CD4-positive, alpha-beta T cell (primary cell): ENCODE measurements at regions not wholly inside any gene's neighbourhood (a gene's known extent, or its start where the extent isn't known, plus 50 kb on each side); places are given as distances from the start of the nearest gene placed in this dataset.
"Not testable (repeated sequence)": the region's sequence is repeated elsewhere in the genome, so short reads cannot be mapped to it uniquely, and the experiment has no call there.

ENCODE experiments used
- ATAC-seq: fragments of 200-7000 bp; cut with Tn5 transposase; one replicate; pipeline ENCODE4 v1.10.0; 2022; ENCODE audit warnings: mild to moderate bottlenecking; ENCODE audit not compliant: poor library complexity
- CTCF ChIA-PET: fragments of 350-600 bp; sonication (Branson Sonifier 250); formaldehyde crosslinking; loops from one replicate; lab custom pipeline; 2021; ENCODE audit warnings: antibody characterized with exemption, inconsistent platforms; lab: Charles Lee
- POLR2A ChIA-PET: fragments of 350-600 bp; sonication (Branson Sonifier 250); formaldehyde crosslinking; loops from one replicate; lab custom pipeline; 2021; ENCODE audit warnings: antibody characterized with exemption, inconsistent platforms; lab: Charles Lee
- DNase-seq, 14 experiments: peaks; one replicate each; pipeline ENCODE4 v3.0.0-alpha.2; 2013 to 2020; ENCODE audit warnings: mixed read lengths in 2 of 14
- H3K27ac ChIP-seq, 2 donors: one replicate each; pipeline versions ENCODE4 v1.5.1 to v1.7.0; 2013; ENCODE audit warnings: low read length in 2 of 2, low read depth in 1 of 2, mild to moderate bottlenecking in 1 of 2
- H3K27me3 ChIP-seq, 2 experiments: 1 replicate in 1 of 2; 2 replicates in 1 of 2; pipeline versions ENCODE4 v1.6.1 to v1.7.0; 2013; ENCODE audit warnings: low read length in 2 of 2, control low read depth in 1 of 2, mild to moderate bottlenecking in 1 of 2, moderate library complexity in 1 of 2; ENCODE audit not compliant: insufficient read depth in 2 of 2, control insufficient read depth in 1 of 2
- H3K36me3 ChIP-seq: one replicate; pipeline ENCODE4 v1.6.1; 2013; ENCODE audit warnings: low read length, control low read depth; ENCODE audit not compliant: insufficient read depth
- H3K4me1 ChIP-seq: one replicate; pipeline ENCODE4 v1.6.1; 2013; ENCODE audit warnings: low read length, control low read depth; ENCODE audit not compliant: insufficient read depth
- H3K4me3 ChIP-seq: one replicate; pipeline ENCODE4 v1.5.1; 2013; ENCODE audit warnings: mild to moderate bottlenecking, low read length, moderate library complexity
- H3K9me3 ChIP-seq, 2 experiments: 1 replicate in 1 of 2; 2 replicates in 1 of 2; pipeline versions ENCODE4 v1.6.1 to v1.7.0; 2013; ENCODE audit warnings: low read length in 2 of 2, mild to moderate bottlenecking in 2 of 2, control low read depth in 1 of 2, moderate library complexity in 1 of 2; ENCODE audit not compliant: control insufficient read depth in 1 of 2, insufficient read depth in 1 of 2
- H3K27ac Mint-ChIP-seq: one replicate; pipeline ENCODE4 v1.8.0; 2020; ENCODE audit warnings: mixed read lengths
- H3K27me3 Mint-ChIP-seq: one replicate; pipeline ENCODE4 v1.8.0; 2021; ENCODE audit warnings: mixed read lengths
- H3K36me3 Mint-ChIP-seq: one replicate; pipeline ENCODE4 v1.8.0; 2021; ENCODE audit warnings: low read depth, mixed read lengths
- H3K4me1 Mint-ChIP-seq: one replicate; pipeline ENCODE4 v1.8.0; 2021; ENCODE audit warnings: low read depth, mixed read lengths
- H3K4me3 Mint-ChIP-seq: one replicate; pipeline ENCODE4 v1.8.0; 2020; ENCODE audit warnings: mild to moderate bottlenecking, mixed read lengths
- H3K9me3 Mint-ChIP-seq: one replicate; pipeline ENCODE4 v1.8.0; 2020; ENCODE audit warnings: mixed read lengths
- CTCF ChIP-seq: fragments of 200-600 bp; IDR thresholded peaks from one replicate; pipeline ENCODE4 v1.8.0; 2022; ENCODE audit warnings: antibody characterized with exemption, mild to moderate bottlenecking
- intact Hi-C, 2 experiments: fragments of 100-400 bp; cut with DNase I in 1 of 2; cut with micrococcal nuclease in 1 of 2; formaldehyde crosslinking; loops; one replicate each; pipeline versions ENCODE4 v1.15.1 to v1.9.0; 2023 to 2025; cut with DNase I, micrococcal nuclease

GRCh38 chr2:154507186-154507585 is 191.3 kb upstream of the KCNJ3 start:
- no peak overlapping the region for H3K4me3 ChIP-seq
- Mint-ChIP-seq H3K27me3 (no peaks in the 10 kb centered on the region), H3K36me3 (no peaks in the 10 kb centered on the region), H3K27ac (no peak overlapping the region), H3K4me1 (no peaks in the 10 kb centered on the region), H3K9me3 (peaks cover 2% of the 10 kb centered on the region), H3K4me3 (no peak overlapping the region)
- CTCF ChIA-PET, result no interaction called here
- ATAC-seq (no peak), DNase-seq (no peak)
- no peaks in the 10 kb centered on the region for H3K4me1 ChIP-seq
- peaks cover 0 to 4% of the 10 kb centered on the region in 2 experiments for H3K9me3 ChIP-seq
- no peaks in the 10 kb centered on the region for H3K27me3 ChIP-seq
- TF ChIP-seq CTCF, result no peak
- no peaks in the 10 kb centered on the region for H3K36me3 ChIP-seq
- H3K27ac ChIP-seq, result no peak overlapping the region
- intact Hi-C loops, result no loop called here
- POLR2A ChIA-PET, result no interaction called here

- DNase-seq, result no peak
Measured at GRCh38 chr2:154518872-154519271, 179.6 kb upstream of the KCNJ3 start.

GRCh38 chr2:154520951-154521350 is 177.5 kb upstream of the KCNJ3 start:
- H3K4me1 Mint-ChIP-seq, H3K4me1 ChIP-seq, ATAC-seq, H3K27ac Mint-ChIP-seq, H3K9me3 Mint-ChIP-seq, CTCF ChIA-PET, H3K36me3 ChIP-seq, H3K27me3 ChIP-seq, H3K4me3 ChIP-seq, intact Hi-C loops, POLR2A ChIA-PET, DNase-seq, H3K36me3 Mint-ChIP-seq, H3K27ac ChIP-seq, H3K4me3 Mint-ChIP-seq, H3K9me3 ChIP-seq, H3K27me3 Mint-ChIP-seq: not testable (repeated sequence)

More at GRCh38 chr2:154518872-154519271, 179.6 kb upstream of the KCNJ3 start:
- no peak for ATAC-seq
- TF ChIP-seq CTCF, result no peak
- CTCF ChIA-PET, result no interaction called here
- POLR2A ChIA-PET, result no interaction called here
- Mint-ChIP-seq H3K27me3 (no peaks in the 10 kb centered on the region), H3K4me1 (no peaks in the 10 kb centered on the region), H3K27ac (no peak overlapping the region), H3K36me3 (no peaks in the 10 kb centered on the region), H3K4me3 (no peak overlapping the region), H3K9me3 (peaks cover 5% of the 10 kb centered on the region)
- intact Hi-C loops, result no loop called here
- Histone ChIP-seq H3K36me3 (no peaks in the 10 kb centered on the region), H3K9me3 (no peaks in the 10 kb centered on the region), H3K27me3 (no peaks in the 10 kb centered on the region), H3K4me1 (no peaks in the 10 kb centered on the region), H3K27ac (no peak overlapping the region), H3K4me3 (no peak overlapping the region)

GRCh38 chr2:154526234-154526633 is 172.3 kb upstream of the KCNJ3 start:
- Mint-ChIP-seq H3K27me3 (no peaks in the 10 kb centered on the region), H3K36me3 (no peaks in the 10 kb centered on the region), H3K4me3 (no peak overlapping the region), H3K4me1 (no peaks in the 10 kb centered on the region), H3K27ac (no peak overlapping the region), H3K9me3 (no peaks in the 10 kb centered on the region)
- CTCF ChIA-PET, result interaction anchor here (1.5 kb wide), 1 partner anchor 13 kb away, joined by 3 read pairs; no protein-coding TSS in a partner anchor
- Histone ChIP-seq H3K27me3 (no peaks in the 10 kb centered on the region), H3K9me3 (peaks cover 0 to 6% of the 10 kb centered on the region in 2 experiments), H3K4me1 (no peaks in the 10 kb centered on the region), H3K36me3 (no peaks in the 10 kb centered on the region), H3K27ac (no peak overlapping the region), H3K4me3 (no peak overlapping the region)
- POLR2A ChIA-PET, result no interaction called here
- TF ChIP-seq CTCF, result no peak
- DNase-seq (no peak), ATAC-seq (no peak)
- intact Hi-C loops, result no loop called here
